Fibroblast of pulmonary artery (primary cell): ENCODE measurements at regions not wholly inside any gene's neighbourhood (a gene's known extent, or its start where the extent isn't known, plus 50 kb on each side); places are given as distances from the start of the nearest gene placed in this dataset.
"Not testable (repeated sequence)": the region's sequence is repeated elsewhere in the genome, so short reads cannot be mapped to it uniquely, and the experiment has no call there.

Experiments used
- DNase-seq: peaks from one replicate; pipeline ENCODE4 v3.0.0-alpha.2; 2010; ENCODE audit warnings: low read depth
- H3K4me3 ChIP-seq: replicated peaks from 2 replicates; pipeline ENCODE4 v1.5.1; 2011; ENCODE audit warnings: low read depth, mild to moderate bottlenecking, control low read depth, low read length, moderate library complexity
- TF ChIP-seq, protein P1 (sequence below): IDR thresholded peaks from 2 replicates; pipeline ENCODE4 v1.5.1; 2011; ENCODE audit warnings: mild to moderate bottlenecking, control low read depth, low read length, inconsistent platforms; ENCODE audit errors: missing control alignments

GRCh38 chr14:53399057-53399456 lies 245.9 kb upstream of the DDHD1 start:
- peak; percentile 42 for DNase-seq
- TF ChIP-seq, protein P1, sequence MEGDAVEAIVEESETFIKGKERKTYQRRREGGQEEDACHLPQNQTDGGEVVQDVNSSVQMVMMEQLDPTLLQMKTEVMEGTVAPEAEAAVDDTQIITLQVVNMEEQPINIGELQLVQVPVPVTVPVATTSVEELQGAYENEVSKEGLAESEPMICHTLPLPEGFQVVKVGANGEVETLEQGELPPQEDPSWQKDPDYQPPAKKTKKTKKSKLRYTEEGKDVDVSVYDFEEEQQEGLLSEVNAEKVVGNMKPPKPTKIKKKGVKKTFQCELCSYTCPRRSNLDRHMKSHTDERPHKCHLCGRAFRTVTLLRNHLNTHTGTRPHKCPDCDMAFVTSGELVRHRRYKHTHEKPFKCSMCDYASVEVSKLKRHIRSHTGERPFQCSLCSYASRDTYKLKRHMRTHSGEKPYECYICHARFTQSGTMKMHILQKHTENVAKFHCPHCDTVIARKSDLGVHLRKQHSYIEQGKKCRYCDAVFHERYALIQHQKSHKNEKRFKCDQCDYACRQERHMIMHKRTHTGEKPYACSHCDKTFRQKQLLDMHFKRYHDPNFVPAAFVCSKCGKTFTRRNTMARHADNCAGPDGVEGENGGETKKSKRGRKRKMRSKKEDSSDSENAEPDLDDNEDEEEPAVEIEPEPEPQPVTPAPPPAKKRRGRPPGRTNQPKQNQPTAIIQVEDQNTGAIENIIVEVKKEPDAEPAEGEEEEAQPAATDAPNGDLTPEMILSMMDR: peak; percentile 30
- no peak overlapping the region for H3K4me3 ChIP-seq

- H3K4me3 ChIP-seq: no peak overlapping the region
- DNase-seq: no peak
Measured at GRCh38 chr14:53398616-53399015, 245.5 kb upstream of the DDHD1 start.

DNA sequence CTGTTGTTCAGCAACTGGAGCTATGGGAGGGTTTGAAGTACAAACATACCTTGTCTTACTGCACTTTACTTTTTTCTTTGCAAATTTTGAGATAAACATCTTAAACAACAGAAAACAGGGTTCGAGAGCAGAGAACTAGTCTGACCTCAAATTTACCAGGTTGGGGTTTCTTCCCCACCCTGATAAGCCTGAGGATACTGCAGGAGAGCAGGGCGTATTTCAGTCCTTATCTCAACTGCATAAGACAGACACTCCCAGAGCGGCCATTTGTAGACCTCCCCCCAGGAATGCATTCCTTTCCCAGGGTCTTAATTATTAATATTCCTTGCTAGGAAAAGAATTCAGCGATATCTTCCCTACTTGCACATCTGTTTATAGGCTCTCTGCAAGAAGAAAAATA lies 242.1 kb upstream of the DDHD1 start:
- H3K4me3 ChIP-seq, DNase-seq: not testable (repeated sequence)

More at GRCh38 chr14:53398616-53399015, 245.5 kb upstream of the DDHD1 start:
- TF ChIP-seq, protein P1: no peak

DNA sequence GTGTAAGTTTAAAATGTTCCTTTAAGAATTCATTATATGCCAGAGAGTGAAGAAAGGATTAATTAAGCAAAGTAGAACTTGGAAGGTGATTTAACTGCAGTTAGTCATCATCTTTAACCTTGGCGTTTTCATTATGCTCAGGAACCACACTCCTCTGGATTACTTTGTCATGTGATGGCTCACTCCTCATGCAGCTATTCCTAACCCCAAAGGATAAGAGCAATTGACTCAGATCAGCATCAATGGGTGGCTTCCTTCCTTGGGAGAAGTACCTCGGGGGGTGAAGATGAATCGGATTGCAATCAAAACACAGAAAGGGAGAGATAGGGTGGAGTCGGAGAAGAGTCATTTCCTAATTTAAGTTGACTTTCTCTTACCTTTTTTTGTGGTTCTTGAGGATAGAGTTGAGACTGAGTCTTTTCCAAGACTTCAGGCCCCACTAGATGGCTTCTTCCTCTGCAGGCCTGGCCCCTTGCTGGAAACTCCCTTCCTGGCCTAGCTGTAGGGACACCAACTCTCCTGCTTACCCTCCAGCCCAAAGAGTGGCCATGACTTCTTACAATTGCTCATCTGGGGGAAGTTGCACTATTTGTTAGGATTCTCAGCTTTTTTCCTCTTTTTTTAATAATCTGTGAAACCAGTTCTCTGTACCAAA lies 238.6 kb upstream of the DDHD1 start:
- H3K4me3 ChIP-seq: no peak overlapping the region
- TF ChIP-seq, protein P1: no peak
- peak; percentile 16 for DNase-seq

DNA sequence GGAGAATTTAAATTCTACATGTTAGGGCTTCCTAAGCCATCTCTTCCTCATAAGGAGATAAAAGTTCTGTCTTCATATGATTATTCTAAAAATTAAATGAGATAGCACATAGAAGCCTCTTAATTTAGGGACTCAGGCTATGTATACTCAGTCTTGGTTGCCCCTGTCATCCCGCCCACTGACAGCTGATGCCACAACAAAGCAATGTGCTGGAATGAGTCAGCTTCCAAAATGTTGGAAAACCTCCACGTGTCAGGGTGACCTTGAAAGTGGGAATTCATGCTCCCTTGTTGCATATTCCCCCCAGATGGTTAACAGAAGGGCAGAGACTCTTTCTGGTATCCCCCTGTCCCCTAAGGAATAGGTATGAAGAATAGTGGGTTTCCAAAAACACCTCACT lies 238.0 kb upstream of the DDHD1 start:
- TF ChIP-seq, protein P1: no peak
- no peak overlapping the region for H3K4me3 ChIP-seq
- peak; percentile 59 for DNase-seq

DNA sequence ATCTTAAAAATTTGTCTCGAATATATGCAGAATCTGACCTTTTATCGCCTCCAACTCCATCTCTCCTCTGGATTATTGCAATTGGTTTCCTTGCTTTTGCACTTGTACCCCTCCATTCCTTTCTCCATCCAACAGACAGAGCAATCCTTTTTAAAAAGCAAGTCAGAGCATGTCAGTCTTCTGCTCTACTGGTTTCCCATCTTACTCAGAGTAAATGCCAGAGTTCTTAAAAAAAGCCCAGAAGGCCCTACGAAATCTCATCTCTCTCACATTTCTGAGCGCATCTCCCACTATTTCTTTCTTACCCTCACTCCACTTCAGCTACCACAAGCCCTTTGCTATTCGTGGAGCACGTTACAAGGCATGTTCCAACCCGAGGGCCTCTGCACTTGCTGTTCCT lies 236.9 kb upstream of the DDHD1 start:
- DNase-seq: no peak
- H3K4me3 ChIP-seq: no peak overlapping the region
- TF ChIP-seq, protein P1: no peak

GRCh38 chr14:53389202-53389601 lies 236.1 kb upstream of the DDHD1 start:
- TF ChIP-seq, protein P1: no peak
- H3K4me3 ChIP-seq: no peak overlapping the region
- peak; percentile 19 for DNase-seq
